Gastroesophageal sphincter (tissue), 4 donors: ENCODE measurements at regions not wholly inside any gene's neighbourhood (a gene's known extent, or its start where the extent isn't known, plus 50 kb on each side); places are given as distances from the start of the nearest gene placed in this dataset.
A peak's percentile ranks its signal among the peaks of the same experiment; 100 is the strongest.

ENCODE experiments used
- ATAC-seq: fragments of 150-250 bp; one replicate; pipeline ENCODE4 v1.9.1; 2016; ENCODE audit warnings: mild to moderate bottlenecking, moderate library complexity
- H3K27ac ChIP-seq, 4 donors: fragments of 200-600 bp; sonication (generic) in 3 of 4; 1 replicate in 3 of 4; 2 replicates in 1 of 4; pipeline ENCODE4 v1.5.1; 2016 to 2019
- H3K27me3 ChIP-seq: fragments of 200-600 bp; sonication (generic); one replicate; pipeline ENCODE4 v1.5.1; 2019
- H3K36me3 ChIP-seq, 2 donors: fragments of 200-600 bp; sonication (generic); one replicate each; pipeline ENCODE4 v1.5.1; 2019; ENCODE audit warnings: control low read depth in 1 of 2
- H3K4me1 ChIP-seq, 3 donors: fragments of 200-600 bp; sonication (generic); 1 replicate in 2 of 3; 2 replicates in 1 of 3; pipeline ENCODE4 v1.5.1; 2016 to 2019; ENCODE audit warnings: control low read depth in 2 of 3
- H3K4me3 ChIP-seq, 2 donors: fragments of 200-600 bp; sonication (generic); one replicate each; pipeline ENCODE4 v1.5.1; 2019; ENCODE audit warnings: mild to moderate bottlenecking in 1 of 2, moderate library complexity in 1 of 2
- H3K9me3 ChIP-seq, 3 donors: fragments of 200-600 bp; sonication (generic); one replicate each; pipeline ENCODE4 v1.5.1; 2017 to 2019; ENCODE audit warnings: control low read depth in 2 of 3
- EP300 ChIP-seq: sonication (generic); formaldehyde crosslinking; IDR thresholded peaks from one replicate; pipeline ENCODE4 v1.6.1; 2017; ENCODE audit warnings: antibody characterized with exemption, mild to moderate bottlenecking
- POLR2A ChIP-seq, 2 donors: fragments of 450-650 bp; IDR thresholded peaks; one replicate each; pipeline ENCODE4 v1.6.1; 2017; ENCODE audit warnings: antibody characterized with exemption in 2 of 2, mild to moderate bottlenecking in 2 of 2, moderate library complexity in 1 of 2
- POLR2AphosphoS5 ChIP-seq: sonication (generic); formaldehyde crosslinking; IDR thresholded peaks from one replicate; pipeline ENCODE4 v1.6.1; 2017; ENCODE audit warnings: antibody characterized with exemption
- WGBS, 2 donors: methylation state at CpG; one replicate each; pipeline ENCODE4 v1.1.5; 2018; ENCODE audit warnings: low coverage in 1 of 2; 5-methylcytosine and 5-hydroxymethylcytosine counted together
- TF ChIP-seq, protein P1 (sequence below), 4 experiments: fragments of 200-600 bp in 2 of 4; fragments of 450-650 bp in 2 of 4; sonication (generic) in 1 of 4; IDR thresholded peaks; one replicate each; pipeline ENCODE4 v1.5.1; 2017 to 2019; ENCODE audit warnings: antibody characterized with exemption in 4 of 4, mild to moderate bottlenecking in 2 of 4, moderate library complexity in 2 of 4

DNA sequence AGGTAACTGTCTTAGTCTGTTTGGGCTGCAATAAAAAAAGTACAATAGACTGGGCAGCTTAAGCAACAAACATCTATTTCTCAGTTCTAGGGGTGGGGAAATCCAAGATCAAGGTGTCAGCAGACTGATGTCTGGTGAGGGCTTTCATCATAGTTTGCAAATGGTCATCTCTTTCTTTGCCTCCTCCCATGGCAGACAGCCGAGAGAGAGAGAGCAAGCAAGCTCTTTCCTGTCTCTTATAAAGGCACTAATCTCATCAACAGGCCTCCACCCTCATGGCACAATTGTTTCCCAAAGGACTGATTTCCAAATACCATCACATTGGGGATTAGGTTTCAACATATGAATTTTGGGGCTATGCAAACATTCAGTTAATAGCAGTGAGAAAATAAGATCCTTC lies 445.6 kb upstream of the FLRT2 start:
- 100% methylated on average over 1 of the region's 1 CpG for WGBS, 2 donors

DNA sequence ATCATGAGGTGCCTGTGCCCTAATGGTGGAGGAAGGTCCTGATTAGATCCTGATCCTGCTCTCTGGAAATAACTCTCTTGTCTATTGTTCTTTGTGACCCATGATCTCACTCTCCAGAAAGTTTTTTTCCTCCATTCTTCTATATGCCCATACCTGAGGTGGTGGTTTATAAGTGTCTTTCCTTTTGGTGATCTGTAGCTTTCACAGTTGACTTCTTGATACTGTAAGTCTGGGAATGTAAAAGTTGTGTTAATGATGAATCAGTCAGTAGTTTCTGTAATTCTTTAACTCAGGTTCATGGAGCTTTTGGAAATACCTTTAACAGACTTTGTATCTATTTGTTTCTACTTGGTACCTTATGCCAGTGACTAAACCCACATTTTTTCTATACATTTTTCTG lies 444.0 kb upstream of the FLRT2 start:
- no peak overlapping the region for H3K27ac ChIP-seq
- no peaks in the 10 kb centered on the region for H3K4me1 ChIP-seq
- no peaks in the 10 kb centered on the region for H3K27me3 ChIP-seq
- TF ChIP-seq POLR2AphosphoS5: no peak
- ATAC-seq: no peak
- no peaks in the 10 kb centered on the region for H3K36me3 ChIP-seq
- no peaks in the 10 kb centered on the region for H3K9me3 ChIP-seq
- H3K4me3 ChIP-seq: no peak overlapping the region

More for the DNA sequence above, 445.6 kb upstream of the FLRT2 start:
- Histone ChIP-seq H3K4me3 (no peak overlapping the region), H3K9me3 (no peaks in the 10 kb centered on the region), H3K4me1 (no peaks in the 10 kb centered on the region), H3K27me3 (no peaks in the 10 kb centered on the region), H3K36me3 (no peaks in the 10 kb centered on the region), H3K27ac (no peak overlapping the region)
- TF ChIP-seq POLR2A (IDR thresholded peaks at IDR 0.05): no peak
- TF ChIP-seq POLR2AphosphoS5: no peak
- TF ChIP-seq, protein P1, sequence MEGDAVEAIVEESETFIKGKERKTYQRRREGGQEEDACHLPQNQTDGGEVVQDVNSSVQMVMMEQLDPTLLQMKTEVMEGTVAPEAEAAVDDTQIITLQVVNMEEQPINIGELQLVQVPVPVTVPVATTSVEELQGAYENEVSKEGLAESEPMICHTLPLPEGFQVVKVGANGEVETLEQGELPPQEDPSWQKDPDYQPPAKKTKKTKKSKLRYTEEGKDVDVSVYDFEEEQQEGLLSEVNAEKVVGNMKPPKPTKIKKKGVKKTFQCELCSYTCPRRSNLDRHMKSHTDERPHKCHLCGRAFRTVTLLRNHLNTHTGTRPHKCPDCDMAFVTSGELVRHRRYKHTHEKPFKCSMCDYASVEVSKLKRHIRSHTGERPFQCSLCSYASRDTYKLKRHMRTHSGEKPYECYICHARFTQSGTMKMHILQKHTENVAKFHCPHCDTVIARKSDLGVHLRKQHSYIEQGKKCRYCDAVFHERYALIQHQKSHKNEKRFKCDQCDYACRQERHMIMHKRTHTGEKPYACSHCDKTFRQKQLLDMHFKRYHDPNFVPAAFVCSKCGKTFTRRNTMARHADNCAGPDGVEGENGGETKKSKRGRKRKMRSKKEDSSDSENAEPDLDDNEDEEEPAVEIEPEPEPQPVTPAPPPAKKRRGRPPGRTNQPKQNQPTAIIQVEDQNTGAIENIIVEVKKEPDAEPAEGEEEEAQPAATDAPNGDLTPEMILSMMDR (IDR thresholded peaks at IDR 0.05): no peak
- no peak for TF ChIP-seq EP300
- peak; percentile 69 for ATAC-seq

DNA sequence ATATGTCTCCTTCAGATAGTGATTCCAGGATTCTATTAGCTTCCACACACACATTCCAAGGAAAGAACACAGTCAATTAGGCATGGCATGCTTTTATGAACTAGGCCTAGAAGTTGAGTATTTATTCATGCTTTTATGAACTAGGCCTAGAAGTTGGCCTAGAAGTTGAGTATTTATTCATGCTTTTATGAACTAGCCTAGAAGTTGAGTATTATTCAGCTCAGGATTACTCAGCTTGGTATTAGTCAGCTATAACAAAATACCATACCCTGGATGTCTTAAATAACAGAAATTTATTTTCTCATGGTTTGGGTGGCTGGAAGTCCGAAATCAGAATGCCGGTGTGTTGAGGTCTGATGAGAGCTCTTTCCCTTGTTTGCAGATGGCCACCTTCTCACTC lies 442.7 kb upstream of the FLRT2 start:
- no peak for ATAC-seq
- Histone ChIP-seq H3K27me3 (no peaks in the 10 kb centered on the region), H3K27ac (no peak overlapping the region), H3K9me3 (no peaks in the 10 kb centered on the region), H3K36me3 (no peaks in the 10 kb centered on the region), H3K4me3 (no peak overlapping the region), H3K4me1 (no peaks in the 10 kb centered on the region)
- 45 to 63% methylated on average over 2 of the region's 2 CpGs for WGBS, 2 donors
- TF ChIP-seq EP300: no peak
- TF ChIP-seq POLR2A (IDR thresholded peaks at IDR 0.05): no peak
- no peak for TF ChIP-seq POLR2AphosphoS5
- TF ChIP-seq, protein P1 (IDR thresholded peaks at IDR 0.05): no peak

GRCh38 chr14:85088192-85088591 lies 441.8 kb upstream of the FLRT2 start:
- TF ChIP-seq EP300: no peak
- Histone ChIP-seq H3K27ac (no peak overlapping the region), H3K4me1 (no peaks in the 10 kb centered on the region), H3K4me3 (no peak overlapping the region), H3K27me3 (no peaks in the 10 kb centered on the region), H3K36me3 (no peaks in the 10 kb centered on the region), H3K9me3 (no peaks in the 10 kb centered on the region)
- ATAC-seq: peak; percentile 31
- WGBS, 2 donors: 85 to 94% methylated on average over 2 of the region's 2 CpGs

- no peaks in the 10 kb centered on the region for H3K27me3 ChIP-seq
- WGBS, 2 donors: 76 to 79% methylated on average over 2 of the region's 2 CpGs
- no peak overlapping the region for H3K4me3 ChIP-seq
- H3K4me1 ChIP-seq: no peaks in the 10 kb centered on the region
- TF ChIP-seq POLR2A (IDR thresholded peaks at IDR 0.05) (no peak), EP300 (no peak), POLR2AphosphoS5 (no peak)
- TF ChIP-seq, protein P1 (IDR thresholded peaks at IDR 0.05): no peak
- H3K36me3 ChIP-seq: no peaks in the 10 kb centered on the region
- no peak overlapping the region for H3K27ac ChIP-seq
- no peaks in the 10 kb centered on the region for H3K9me3 ChIP-seq
- no peak for ATAC-seq
Observed at GRCh38 chr14:85090681-85091080, 439.3 kb upstream of the FLRT2 start.

DNA sequence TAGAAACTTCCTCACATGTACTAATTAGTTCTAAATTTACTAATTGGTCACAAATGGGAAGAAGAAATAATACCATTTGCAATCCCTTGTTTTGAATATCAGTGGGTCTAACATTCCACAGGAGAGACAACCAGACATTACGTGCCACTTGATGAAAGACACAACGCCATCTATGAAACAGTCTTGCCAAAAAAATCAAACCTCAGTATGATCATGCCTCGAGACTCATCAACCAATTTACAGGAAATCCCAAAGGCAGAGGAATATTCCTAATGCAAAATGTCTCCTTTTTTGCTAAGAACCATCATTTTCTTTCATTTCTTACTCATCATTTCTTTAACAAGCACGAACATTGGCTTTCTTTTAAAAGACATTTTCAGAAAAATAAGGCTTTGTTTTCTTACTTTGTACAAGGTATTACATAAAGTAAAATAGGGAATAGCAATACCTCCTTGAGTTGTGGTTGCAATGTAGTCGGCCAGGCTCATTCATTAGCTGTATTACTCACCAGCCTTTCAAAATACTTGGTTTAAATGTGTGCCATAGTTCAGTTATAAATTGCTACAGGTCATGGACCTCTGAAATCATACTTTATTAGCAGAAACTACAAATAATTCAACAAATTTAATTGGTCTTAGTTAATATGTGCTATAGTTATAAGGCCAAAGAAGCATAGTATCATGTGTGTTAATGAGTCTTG lies 436.2 kb upstream of the FLRT2 start:
- TF ChIP-seq POLR2A (IDR thresholded peaks at IDR 0.05) (no peak), EP300 (no peak), POLR2AphosphoS5 (no peak)
- TF ChIP-seq, protein P1 (IDR thresholded peaks at IDR 0.05): no peak
- Histone ChIP-seq H3K4me1 (no peaks in the 10 kb centered on the region), H3K9me3 (no peaks in the 10 kb centered on the region), H3K27me3 (no peaks in the 10 kb centered on the region), H3K36me3 (no peaks in the 10 kb centered on the region), H3K27ac (no peak overlapping the region), H3K4me3 (no peak overlapping the region)
- no peak for ATAC-seq
- 80 to 94% methylated on average over 5 of the region's 5 CpGs for WGBS, 2 donors
